A673 (cell line): ENCODE measurements at regions not wholly inside any gene's neighbourhood (a gene's known extent, or its start where the extent isn't known, plus 50 kb on each side); places are given as distances from the start of the nearest gene placed in this dataset.
"Not testable (repeated sequence)": the region's sequence is repeated elsewhere in the genome, so short reads cannot be mapped to it uniquely, and the experiment has no call there.

ENCODE experiments used
- BruUV-seq: library from RNA; stranded (reverse); fragments of 400-500 nt; replicated peaks from 2 replicates; lab custom pipeline; 2021; lab: Mats Ljungman, UMichigan
- CTCF ChIA-PET: fragments of 300-600 bp; sonication (Branson Sonifier 250); formaldehyde crosslinking; loops from one replicate; lab custom pipeline; 2022; ENCODE audit warnings: antibody characterized with exemption; lab: Charles Lee
- POLR2A ChIA-PET: fragments of 300-600 bp; sonication (Branson Sonifier 250); formaldehyde crosslinking; loops from one replicate; lab custom pipeline; 2022; ENCODE audit warnings: antibody characterized with exemption; ENCODE audit not compliant: low non-redundant PET; lab: Charles Lee
- DNase-seq: peaks from one replicate; pipeline ENCODE4 v3.0.0-alpha.2; 2015; ENCODE audit warnings: low spot score
- H3K27ac ChIP-seq: fragments of 200-600 bp; sonication (generic); 2 replicates; pipeline ENCODE4 v1.5.1; 2016; ENCODE audit warnings: mixed run types, low read depth, mild to moderate bottlenecking, mixed read lengths, antibody characterized with exemption, low read length; ENCODE audit not compliant: poor library complexity, severe bottlenecking
- H3K27me3 ChIP-seq: fragments of 200-600 bp; sonication (generic); replicated peaks from 2 replicates; pipeline ENCODE4 v1.6.1; 2017; ENCODE audit warnings: mixed run types, low read depth, mild to moderate bottlenecking, mixed read lengths, antibody characterized with exemption, low read length; ENCODE audit not compliant: insufficient read depth, poor library complexity
- H3K36me3 ChIP-seq: fragments of 200-600 bp; sonication (generic); 2 replicates; pipeline ENCODE4 v1.6.1; 2016; ENCODE audit warnings: mixed run types, mild to moderate bottlenecking, mixed read lengths, antibody characterized with exemption, low read length; ENCODE audit not compliant: insufficient read depth, poor library complexity, severe bottlenecking
- H3K4me1 ChIP-seq: fragments of 200-600 bp; sonication (generic); 2 replicates; pipeline ENCODE4 v1.6.1; 2017; ENCODE audit warnings: mixed run types, mild to moderate bottlenecking, mixed read lengths, antibody characterized with exemption, low read length; ENCODE audit not compliant: insufficient read depth, poor library complexity, severe bottlenecking
- H3K4me3 ChIP-seq: fragments of 200-600 bp; sonication (generic); 2 replicates; pipeline ENCODE4 v1.5.1; 2016; ENCODE audit warnings: low read depth, mixed run types, mild to moderate bottlenecking, mixed read lengths, low read length; ENCODE audit not compliant: poor library complexity, severe bottlenecking
- H3K9me3 ChIP-seq: fragments of 200-600 bp; sonication (generic); 2 replicates; pipeline ENCODE4 v1.6.1; 2016; ENCODE audit warnings: mixed run types, low read depth, mild to moderate bottlenecking, mixed read lengths, antibody characterized with exemption, low read length; ENCODE audit not compliant: poor library complexity, severe bottlenecking
- CTCF ChIP-seq: fragments of 300-800, 200-600 bp; sonication (generic); conservative IDR thresholded peaks from 2 replicates; pipeline ENCODE4 v1.5.1; 2017; ENCODE audit warnings: low read depth, mild to moderate bottlenecking, antibody characterized with exemption, low read length, moderate library complexity, mixed read lengths
- EZH2 ChIP-seq: fragments of 200-600 bp; sonication (generic); IDR thresholded peaks from 2 replicates; pipeline ENCODE4 v1.6.1; 2017; ENCODE audit warnings: borderline replicate concordance, low read depth, mild to moderate bottlenecking, mixed read lengths, antibody characterized with exemption, low read length; ENCODE audit not compliant: poor library complexity, severe bottlenecking
- intact Hi-C: fragments of 100-400 bp; cut with micrococcal nuclease; formaldehyde crosslinking; loops from one replicate; pipeline ENCODE4 v1.10.0; 2022; ENCODE audit not compliant: unreplicated experiment

- BruUV-seq, result no TSS peak
- Histone ChIP-seq H3K4me3 (no peak overlapping the region), H3K9me3 (peaks cover 32% of the 10 kb centered on the region), H3K27ac (no peak overlapping the region), H3K27me3 (no peaks in the 10 kb centered on the region), H3K36me3 (no peaks in the 10 kb centered on the region), H3K4me1 (no peaks in the 10 kb centered on the region)
- ChIA-PET CTCF (no interaction called here), POLR2A (no interaction called here)
- DNase-seq, result no peak
- intact Hi-C loops, result no loop called here
- TF ChIP-seq EZH2, result no peak
- no peak for TF ChIP-seq CTCF
Measured at GRCh38 chr18:6525604-6526003, 110.9 kb upstream of the L3MBTL4 start.

- no TSS peak for BruUV-seq
- DNase-seq, result no peak
- Histone ChIP-seq H3K4me3 (no peak overlapping the region), H3K9me3 (peaks cover 16% of the 10 kb centered on the region), H3K27me3 (no peaks in the 10 kb centered on the region), H3K4me1 (no peaks in the 10 kb centered on the region), H3K27ac (no peak overlapping the region), H3K36me3 (no peaks in the 10 kb centered on the region)
- ChIA-PET CTCF (no interaction called here), POLR2A (no interaction called here)
- no peak for TF ChIP-seq CTCF
- TF ChIP-seq EZH2, result no peak
- intact Hi-C loops, result no loop called here
Measured at GRCh38 chr18:6537475-6537874, 122.8 kb upstream of the L3MBTL4 start.

GRCh38 chr18:6541131-6541679 is 126.5 kb upstream of the L3MBTL4 start:
- BruUV-seq, DNase-seq, H3K27ac ChIP-seq, H3K4me3 ChIP-seq, H3K27me3 ChIP-seq, H3K36me3 ChIP-seq, POLR2A ChIA-PET, CTCF ChIA-PET, H3K4me1 ChIP-seq: not testable (repeated sequence)
- peaks cover 12% of the 10 kb centered on the region for H3K9me3 ChIP-seq
- intact Hi-C loops, result loop anchor here (5.0 kb wide), 1 partner anchor 346 kb away; no protein-coding TSS in a partner anchor

- intact Hi-C loops, result loop anchor here (5.0 kb wide), 1 partner anchor 345 kb away; no protein-coding TSS in a partner anchor
- peaks cover 11% of the 10 kb centered on the region for H3K9me3 ChIP-seq
- CTCF ChIA-PET, result no interaction called here
- no TSS peak for BruUV-seq
- no peak overlapping the region for H3K4me3 ChIP-seq
- no peak overlapping the region for H3K27ac ChIP-seq
- H3K27me3 ChIP-seq, result no peaks in the 10 kb centered on the region
- POLR2A ChIA-PET, result no interaction called here
- no peak for DNase-seq
- no peaks in the 10 kb centered on the region for H3K36me3 ChIP-seq
- H3K4me1 ChIP-seq, result no peaks in the 10 kb centered on the region
- TF ChIP-seq EZH2, result no peak
- no peak for TF ChIP-seq CTCF
Measured at GRCh38 chr18:6542296-6542695, 127.6 kb upstream of the L3MBTL4 start.
